Glutamatergic neuron (in vitro differentiated cells): ENCODE measurements at regions not wholly inside any gene's neighbourhood (a gene's known extent, or its start where the extent isn't known, plus 50 kb on each side); places are given as distances from the start of the nearest gene placed in this dataset.

Experiments used
- DNase-seq: peaks from one replicate; pipeline ENCODE4 v3.0.0; 2022
- H3K27ac Mint-ChIP-seq: one replicate; pipeline ENCODE4 v1.8.0; 2020; ENCODE audit warnings: mild to moderate bottlenecking, mixed read lengths, inconsistent platforms; ENCODE audit not compliant: unreplicated experiment
- H3K27me3 Mint-ChIP-seq: one replicate; pipeline ENCODE4 v1.8.0; 2020; ENCODE audit warnings: mild to moderate bottlenecking, moderate library complexity, mixed read lengths, inconsistent platforms; ENCODE audit not compliant: unreplicated experiment
- H3K36me3 Mint-ChIP-seq: one replicate; pipeline ENCODE4 v1.8.0; 2020; ENCODE audit warnings: mild to moderate bottlenecking, mixed read lengths, inconsistent platforms; ENCODE audit not compliant: unreplicated experiment
- H3K4me1 Mint-ChIP-seq: one replicate; pipeline ENCODE4 v1.8.0; 2020; ENCODE audit warnings: mild to moderate bottlenecking, low read depth, mixed read lengths, inconsistent platforms; ENCODE audit not compliant: unreplicated experiment
- H3K4me3 Mint-ChIP-seq: one replicate; pipeline ENCODE4 v1.8.0; 2020; ENCODE audit warnings: mild to moderate bottlenecking, mixed read lengths, inconsistent platforms; ENCODE audit not compliant: unreplicated experiment
- H3K9me3 Mint-ChIP-seq: one replicate; pipeline ENCODE4 v1.8.0; 2020; ENCODE audit warnings: mild to moderate bottlenecking, moderate library complexity, mixed read lengths, inconsistent platforms; ENCODE audit not compliant: unreplicated experiment
- CTCF ChIP-seq: fragments of 200-600 bp; sonication (generic); IDR thresholded peaks from one replicate; pipeline ENCODE4 v1.5.0; 2021; ENCODE audit not compliant: partially characterized antibody, unreplicated experiment

DNA sequence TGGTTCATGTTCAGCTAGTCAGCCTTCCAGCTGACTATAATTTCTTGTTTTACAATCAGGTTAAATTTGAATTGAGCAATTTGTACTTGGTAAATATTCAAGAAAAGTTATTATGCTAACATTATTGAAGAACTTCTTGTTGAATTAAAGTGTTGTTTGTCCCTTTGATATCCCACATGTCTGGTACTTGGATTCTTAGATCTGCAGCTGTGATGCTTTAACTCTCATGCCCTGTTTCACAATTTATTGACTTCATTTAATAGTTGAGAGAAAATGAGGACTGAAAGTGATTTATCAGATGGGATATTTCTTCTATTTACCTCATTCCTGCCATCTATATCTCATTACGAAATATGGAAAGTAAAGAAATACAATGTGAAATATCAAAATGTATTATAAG lies 92.8 kb downstream of the FASLG start:
- Mint-ChIP-seq H3K36me3 (no peaks in the 10 kb centered on the region), H3K4me1 (no peaks in the 10 kb centered on the region), H3K4me3 (no peak overlapping the region), H3K27ac (no peak overlapping the region), H3K9me3 (no peaks in the 10 kb centered on the region), H3K27me3 (peaks cover 2% of the 10 kb centered on the region)
- TF ChIP-seq CTCF = no peak
- DNase-seq = no peak

GRCh38 chr1:172753964-172754363 lies 95.1 kb downstream of the FASLG start:
- Mint-ChIP-seq H3K4me1 (no peaks in the 10 kb centered on the region), H3K27me3 (no peaks in the 10 kb centered on the region), H3K27ac (no peak overlapping the region), H3K36me3 (no peaks in the 10 kb centered on the region), H3K4me3 (no peak overlapping the region), H3K9me3 (no peaks in the 10 kb centered on the region)
- DNase-seq = no peak
- no peak for TF ChIP-seq CTCF

GRCh38 chr1:172754609-172755008 lies 95.7 kb downstream of the FASLG start:
- Mint-ChIP-seq H3K4me3 (no peak overlapping the region), H3K27me3 (no peaks in the 10 kb centered on the region), H3K36me3 (no peaks in the 10 kb centered on the region), H3K4me1 (no peaks in the 10 kb centered on the region), H3K27ac (no peak overlapping the region), H3K9me3 (no peaks in the 10 kb centered on the region)
- TF ChIP-seq CTCF = no peak
- no peak for DNase-seq

DNA sequence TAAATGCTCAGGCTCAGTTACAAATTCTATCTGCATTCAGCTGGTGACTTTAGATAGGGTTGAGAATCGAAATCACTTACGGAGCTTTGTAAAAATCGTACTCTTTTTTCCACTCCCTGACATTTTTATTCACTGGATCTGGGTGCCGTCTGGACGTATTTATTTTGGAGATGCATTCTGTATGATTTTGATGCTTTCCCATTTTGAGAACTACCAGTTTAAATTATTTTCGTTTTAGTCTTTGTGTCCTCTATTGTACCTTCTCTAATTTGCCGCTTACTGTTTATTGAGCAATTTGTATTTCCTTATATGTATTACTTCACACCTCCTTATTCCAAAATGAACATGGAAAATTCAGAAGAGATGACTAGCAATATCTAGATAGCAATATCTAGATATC lies 96.2 kb downstream of the FASLG start:
- Mint-ChIP-seq H3K4me1 (no peaks in the 10 kb centered on the region), H3K27me3 (no peaks in the 10 kb centered on the region), H3K4me3 (no peak overlapping the region), H3K27ac (no peak overlapping the region), H3K36me3 (no peaks in the 10 kb centered on the region), H3K9me3 (no peaks in the 10 kb centered on the region)
- TF ChIP-seq CTCF = no peak
- DNase-seq = no peak

GRCh38 chr1:172756024-172756423 lies 97.1 kb downstream of the FASLG start:
- Mint-ChIP-seq H3K4me3 (no peak overlapping the region), H3K36me3 (no peaks in the 10 kb centered on the region), H3K27ac (no peak overlapping the region), H3K4me1 (no peaks in the 10 kb centered on the region), H3K27me3 (no peaks in the 10 kb centered on the region), H3K9me3 (no peaks in the 10 kb centered on the region)
- no peak for TF ChIP-seq CTCF
- DNase-seq = no peak
